ENCODE measurements at regions not wholly inside any gene's neighbourhood (a gene's known extent, or its start where the extent isn't known, plus 50 kb on each side); places are given as distances from the start of the nearest gene placed in this dataset.

DNA sequence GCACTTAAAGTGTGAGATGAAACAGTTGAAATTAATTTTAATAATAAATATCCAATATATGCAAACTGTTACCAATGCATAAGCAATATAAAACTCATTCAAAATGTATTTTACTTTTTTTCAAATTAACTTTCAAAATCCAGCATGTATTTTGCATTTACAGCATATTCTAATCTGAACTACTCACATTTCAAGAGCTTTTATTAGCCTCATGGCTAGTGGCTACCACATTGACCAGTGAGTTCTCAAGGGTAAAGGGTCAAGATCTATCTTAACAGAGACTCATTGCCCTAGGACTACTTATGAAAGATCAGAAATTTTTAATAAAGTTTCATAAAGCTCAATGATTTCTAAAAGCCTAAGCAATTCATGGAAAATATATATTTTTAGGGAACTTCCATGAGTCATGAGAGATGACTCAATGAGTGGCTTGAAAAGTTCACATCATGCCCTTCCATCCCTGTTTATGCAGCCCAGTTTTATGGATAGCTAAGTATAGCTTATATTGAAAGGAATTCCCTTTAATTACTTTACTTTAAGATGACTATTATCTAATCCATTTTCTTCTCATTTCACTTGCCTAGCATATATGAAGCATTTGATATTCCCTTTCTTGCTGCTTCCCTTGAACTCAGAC is 608.6 kb downstream of the SLCO4C1 start:
- ATAC-seq (ENCODE audit: low FRiP score) (no peak), DNase-seq (ENCODE audit: low spot score) (no peak)
- TF ChIP-seq, protein P1, sequence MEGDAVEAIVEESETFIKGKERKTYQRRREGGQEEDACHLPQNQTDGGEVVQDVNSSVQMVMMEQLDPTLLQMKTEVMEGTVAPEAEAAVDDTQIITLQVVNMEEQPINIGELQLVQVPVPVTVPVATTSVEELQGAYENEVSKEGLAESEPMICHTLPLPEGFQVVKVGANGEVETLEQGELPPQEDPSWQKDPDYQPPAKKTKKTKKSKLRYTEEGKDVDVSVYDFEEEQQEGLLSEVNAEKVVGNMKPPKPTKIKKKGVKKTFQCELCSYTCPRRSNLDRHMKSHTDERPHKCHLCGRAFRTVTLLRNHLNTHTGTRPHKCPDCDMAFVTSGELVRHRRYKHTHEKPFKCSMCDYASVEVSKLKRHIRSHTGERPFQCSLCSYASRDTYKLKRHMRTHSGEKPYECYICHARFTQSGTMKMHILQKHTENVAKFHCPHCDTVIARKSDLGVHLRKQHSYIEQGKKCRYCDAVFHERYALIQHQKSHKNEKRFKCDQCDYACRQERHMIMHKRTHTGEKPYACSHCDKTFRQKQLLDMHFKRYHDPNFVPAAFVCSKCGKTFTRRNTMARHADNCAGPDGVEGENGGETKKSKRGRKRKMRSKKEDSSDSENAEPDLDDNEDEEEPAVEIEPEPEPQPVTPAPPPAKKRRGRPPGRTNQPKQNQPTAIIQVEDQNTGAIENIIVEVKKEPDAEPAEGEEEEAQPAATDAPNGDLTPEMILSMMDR (IDR thresholded peaks at IDR 0.05) = no peak

DNA sequence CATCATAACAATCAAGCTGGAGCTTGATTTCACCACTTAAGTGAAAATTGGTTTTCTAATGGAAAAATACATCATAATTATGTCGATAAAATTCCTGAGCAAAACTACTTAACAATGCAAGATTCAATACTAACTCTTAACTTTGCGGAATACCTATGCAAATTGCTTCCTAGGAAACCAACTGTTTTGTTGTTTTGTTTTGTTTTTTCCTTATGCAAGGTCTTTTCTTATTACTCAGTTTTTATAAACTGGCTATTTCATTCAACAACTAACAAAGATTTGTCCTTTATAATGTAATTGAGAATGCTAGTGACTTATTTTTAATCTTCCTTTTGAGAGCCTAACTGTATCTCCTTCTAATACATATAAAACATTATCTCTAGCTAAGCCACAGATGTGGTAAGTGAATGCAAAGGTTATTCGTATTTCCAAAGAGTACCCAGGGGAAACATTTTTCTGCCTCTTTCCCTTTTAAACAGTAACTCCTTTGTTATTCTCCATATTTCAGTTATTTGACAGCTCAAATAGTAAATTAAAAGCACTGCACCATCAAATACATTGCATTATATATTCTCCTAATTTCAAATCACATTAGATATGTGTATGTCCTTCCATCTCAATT is 609.4 kb downstream of the SLCO4C1 start:
- DNase-seq (ENCODE audit: low spot score) (no peak), ATAC-seq (ENCODE audit: low FRiP score) (no peak)
- TF ChIP-seq, protein P1 (IDR thresholded peaks at IDR 0.05) = no peak

- TF ChIP-seq, protein P1 (IDR thresholded peaks at IDR 0.05) = no peak
- DNase-seq (ENCODE audit: low spot score) (no peak), ATAC-seq (ENCODE audit: low FRiP score) (peak; percentile 21)
Measured at GRCh38 chr5:101679816-101680215, 616.3 kb downstream of the SLCO4C1 start.

- ATAC-seq (ENCODE audit: low FRiP score) (peak; percentile 76), DNase-seq (ENCODE audit: low spot score) (peak; percentile 69)
- TF ChIP-seq, protein P1 (IDR thresholded peaks at IDR 0.05) = peak in 1 of 3 donors; percentile 29
Measured at GRCh38 chr5:101678481-101679193, 617.4 kb downstream of the SLCO4C1 start.

DNA sequence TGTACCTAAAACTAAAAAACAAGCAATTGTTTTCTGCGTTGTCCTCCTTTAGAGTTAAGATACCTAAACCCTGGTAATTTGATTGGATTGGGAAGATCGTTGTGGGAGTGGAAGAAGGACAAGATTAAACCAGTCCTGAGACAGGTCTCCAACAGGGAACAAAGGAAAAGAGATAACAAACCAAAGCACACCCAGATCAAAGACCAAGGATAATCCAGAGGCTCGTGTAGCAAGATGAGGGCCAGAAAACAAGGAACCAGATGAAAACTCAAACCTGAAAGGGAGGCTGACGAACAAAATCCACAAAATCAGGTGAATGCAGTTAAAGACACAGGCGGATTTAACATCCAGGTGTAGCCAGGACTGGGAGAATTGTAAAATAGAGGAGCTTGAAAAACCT is 618.1 kb downstream of the SLCO4C1 start:
- DNase-seq (ENCODE audit: low spot score) (no peak), ATAC-seq (ENCODE audit: low FRiP score) (no peak)
- TF ChIP-seq, protein P1 (IDR thresholded peaks at IDR 0.05) = no peak

GRCh38 chr5:101676646-101677045 is 619.4 kb downstream of the SLCO4C1 start:
- TF ChIP-seq, protein P1 (IDR thresholded peaks at IDR 0.05) = no peak
- DNase-seq (ENCODE audit: low spot score) (no peak), ATAC-seq (ENCODE audit: low FRiP score) (no peak)
